OCI-LY7 (cell line): ENCODE measurements at regions not wholly inside any gene's neighbourhood (a gene's known extent, or its start where the extent isn't known, plus 50 kb on each side); places are given as distances from the start of the nearest gene placed in this dataset.

Experiments used
- CTCF ChIP-seq: fragments of 200-600 bp; sonication (generic); conservative IDR thresholded peaks from 2 replicates; pipeline ENCODE4 v1.5.1; 2014; ENCODE audit warnings: mild to moderate bottlenecking, antibody characterized with exemption, low read length, moderate library complexity, mixed read lengths
- EZH2phosphoT487 ChIP-seq: fragments of 200-600 bp; sonication (generic); IDR thresholded peaks from 2 replicates; pipeline ENCODE4 v1.6.1; 2018; ENCODE audit warnings: low read depth, borderline replicate concordance, mild to moderate bottlenecking, mixed run types, antibody characterized with exemption, low read length, moderate library complexity, mixed read lengths

- TF ChIP-seq CTCF (no peak), EZH2phosphoT487 (no peak)
These were observed 307.3 kb downstream of the TDRD15 start for GRCh38 chr2:21431078-21431477.
